ENCODE measurements at regions not wholly inside any gene's neighbourhood (a gene's known extent, or its start where the extent isn't known, plus 50 kb on each side); places are given as distances from the start of the nearest gene placed in this dataset.

GRCh38 chr6:144346719-144347447 is 61.7 kb downstream of the UTRN start:
- H3K9me3 ChIP-seq (ENCODE audit: control insufficient read depth in 1 of 2, insufficient read depth in 1 of 2, low read length in 2 of 2), result no peaks in the 10 kb centered on the region
- Mint-ChIP-seq H3K9me3 (peaks cover 2% of the 10 kb centered on the region), H3K36me3 (ENCODE audit: low read depth) (peaks cover 24% of the 10 kb centered on the region), H3K27ac (peak overlapping the region; percentile 89), H3K27me3 (no peaks in the 10 kb centered on the region), H3K4me1 (ENCODE audit: low read depth) (peaks cover 83% of the 10 kb centered on the region), H3K4me3 (peak overlapping the region; percentile 47)
- H3K27me3 ChIP-seq (ENCODE audit: control insufficient read depth in 1 of 2, insufficient read depth in 2 of 2, low read length in 2 of 2), result no peaks in the 10 kb centered on the region
- ATAC-seq (ENCODE audit: poor library complexity) (no peak), DNase-seq (peak in 2 of 14 experiments; percentile 51 to 55)
- peaks cover 74% of the 10 kb centered on the region for H3K4me1 ChIP-seq (ENCODE audit: insufficient read depth, low read length)
- H3K27ac ChIP-seq (ENCODE audit: low read depth in 1 of 2, low read length in 2 of 2), result peak overlapping the region; percentile 47 to 48
- no peaks in the 10 kb centered on the region for H3K36me3 ChIP-seq (ENCODE audit: insufficient read depth, low read length)
- CTCF ChIA-PET, result interaction anchor here (0.7 kb wide), 1 partner anchor 13 kb away, joined by 4 read pairs; no protein-coding TSS in a partner anchor
- intact Hi-C loops (cut with DNase I, micrococcal nuclease), result loop anchor here in 1 of 2 experiments (5.0 kb wide), 1 partner anchor 250 kb away; the partner anchor contains the start of gene SF3B5
- TF ChIP-seq CTCF (IDR thresholded peaks at IDR 0.05), result no peak
- H3K4me3 ChIP-seq (ENCODE audit: low read length), result peak overlapping the region; percentile 72
- POLR2A ChIA-PET, result interaction anchor here (0.8 to 2.0 kb wide), 2 partner anchors 8 to 251 kb away, joined by 3 to 6 read pairs; partner anchors contain the start of gene SF3B5

GRCh38 chr6:144347448-144347759 is 62.3 kb downstream of the UTRN start:
- H3K4me3 ChIP-seq (ENCODE audit: low read length), result peak overlapping the region; percentile 72
- H3K36me3 ChIP-seq (ENCODE audit: insufficient read depth, low read length), result no peaks in the 10 kb centered on the region
- no peak for TF ChIP-seq CTCF (IDR thresholded peaks at IDR 0.05)
- H3K27ac ChIP-seq (ENCODE audit: low read depth in 1 of 2, low read length in 2 of 2), result peak overlapping the region; percentile 47 to 48
- Mint-ChIP-seq H3K9me3 (peaks cover 2% of the 10 kb centered on the region), H3K4me3 (peak overlapping the region; percentile 47), H3K27ac (peak overlapping the region; percentile 89), H3K27me3 (no peaks in the 10 kb centered on the region), H3K4me1 (ENCODE audit: low read depth) (peaks cover 83% of the 10 kb centered on the region), H3K36me3 (ENCODE audit: low read depth) (peaks cover 24% of the 10 kb centered on the region)
- ATAC-seq (ENCODE audit: poor library complexity) (no peak), DNase-seq (no peak)
- POLR2A ChIA-PET, result interaction anchor here (2.0 kb wide), 1 partner anchor 252 kb away, joined by 6 read pairs; the partner anchor contains the start of gene SF3B5
- CTCF ChIA-PET, result no interaction called here
- intact Hi-C loops (cut with DNase I, micrococcal nuclease), result loop anchor here in 1 of 2 experiments (5.0 kb wide), 1 partner anchor 250 kb away; the partner anchor contains the start of gene SF3B5
- H3K9me3 ChIP-seq (ENCODE audit: control insufficient read depth in 1 of 2, insufficient read depth in 1 of 2, low read length in 2 of 2), result no peaks in the 10 kb centered on the region
- peaks cover 73% of the 10 kb centered on the region for H3K4me1 ChIP-seq (ENCODE audit: insufficient read depth, low read length)
- H3K27me3 ChIP-seq (ENCODE audit: control insufficient read depth in 1 of 2, insufficient read depth in 2 of 2, low read length in 2 of 2), result no peaks in the 10 kb centered on the region

- Mint-ChIP-seq H3K27ac (peak overlapping the region; percentile 89), H3K4me3 (peak overlapping the region; percentile 36), H3K27me3 (no peaks in the 10 kb centered on the region), H3K36me3 (ENCODE audit: low read depth) (peaks cover 24% of the 10 kb centered on the region), H3K4me1 (ENCODE audit: low read depth) (peaks cover 83% of the 10 kb centered on the region), H3K9me3 (peaks cover 2% of the 10 kb centered on the region)
- Histone ChIP-seq H3K4me1 (ENCODE audit: insufficient read depth, low read length) (peaks cover 71% of the 10 kb centered on the region), H3K27ac (ENCODE audit: low read depth in 1 of 2, low read length in 2 of 2) (peak overlapping the region; percentile 47 to 48), H3K36me3 (ENCODE audit: insufficient read depth, low read length) (no peaks in the 10 kb centered on the region), H3K9me3 (ENCODE audit: control insufficient read depth in 1 of 2, insufficient read depth in 1 of 2, low read length in 2 of 2) (no peaks in the 10 kb centered on the region), H3K27me3 (ENCODE audit: control insufficient read depth in 1 of 2, insufficient read depth in 2 of 2, low read length in 2 of 2) (no peaks in the 10 kb centered on the region), H3K4me3 (ENCODE audit: low read length) (no peak overlapping the region)
- POLR2A ChIA-PET, result no interaction called here
- CTCF ChIA-PET, result no interaction called here
- intact Hi-C loops (cut with DNase I, micrococcal nuclease), result loop anchor here in 1 of 2 experiments (5.0 kb wide), 1 partner anchor 251 kb away; the partner anchor contains the start of gene SF3B5
- TF ChIP-seq CTCF (IDR thresholded peaks at IDR 0.05), result no peak
- no peak for DNase-seq
- ATAC-seq (ENCODE audit: poor library complexity), result no peak
These were observed 62.8 kb downstream of the UTRN start for GRCh38 chr6:144347933-144348332.

Data from CD4-positive, alpha-beta T cell (primary cell).